ENCODE measurements at regions not wholly inside any gene's neighbourhood (a gene's known extent, or its start where the extent isn't known, plus 50 kb on each side); places are given as distances from the start of the nearest gene placed in this dataset.

GRCh38 chr1:104929280-104929679, 1179.6 kb downstream of the AMY1C start:
- intact Hi-C loops (cut with DNase I; ENCODE audit: low total_unique reads): no loop called here
- no peak for DNase-seq (ENCODE audit: low spot score in 2 of 2)
- no peak overlapping the region for H3K4me3 ChIP-seq (ENCODE audit: low read depth, poor library complexity, severe bottlenecking)
- no peak for TF ChIP-seq POLR2A (IDR thresholded peaks at IDR 0.05)
- TF ChIP-seq CTCF (IDR thresholded peaks at IDR 0.05): no peak
- WGBS, 2 donors: 44 to 84% methylated on average over 1 of the region's 1 CpG

GRCh38 chr1:104932030-104932915, 1182.6 kb downstream of the AMY1C start:
- WGBS, 2 donors: 73 to 75% methylated on average over 8 to 9 of the region's 13 CpGs
- DNase-seq (ENCODE audit: low spot score in 2 of 2): no peak
- intact Hi-C loops (cut with DNase I; ENCODE audit: low total_unique reads): no loop called here
- TF ChIP-seq POLR2A (IDR thresholded peaks at IDR 0.05) (no peak), CTCF (IDR thresholded peaks at IDR 0.05) (no peak)
- no peak overlapping the region for H3K4me3 ChIP-seq (ENCODE audit: low read depth, poor library complexity, severe bottlenecking)

GRCh38 chr1:104932949-104933679, 1183.4 kb downstream of the AMY1C start:
- DNase-seq (ENCODE audit: low spot score in 2 of 2): no peak
- intact Hi-C loops (cut with DNase I; ENCODE audit: low total_unique reads): no loop called here
- no peak overlapping the region for H3K4me3 ChIP-seq (ENCODE audit: low read depth, poor library complexity, severe bottlenecking)
- 81 to 87% methylated on average over 14 of the region's 14 CpGs for WGBS, 2 donors
- TF ChIP-seq POLR2A (IDR thresholded peaks at IDR 0.05) (no peak), CTCF (IDR thresholded peaks at IDR 0.05) (no peak)

GRCh38 chr1:104933846-104934245, 1184.1 kb downstream of the AMY1C start:
- intact Hi-C loops (cut with DNase I; ENCODE audit: low total_unique reads): no loop called here
- TF ChIP-seq CTCF (IDR thresholded peaks at IDR 0.05): no peak
- TF ChIP-seq POLR2A (IDR thresholded peaks at IDR 0.05): no peak
- DNase-seq (ENCODE audit: low spot score in 2 of 2): no peak
- WGBS, 2 donors: 83 to 91% methylated on average over 9 of the region's 9 CpGs
- H3K4me3 ChIP-seq (ENCODE audit: low read depth, poor library complexity, severe bottlenecking): no peak overlapping the region

GRCh38 chr1:104945406-104945805, 1195.7 kb downstream of the AMY1C start:
- intact Hi-C loops (cut with DNase I; ENCODE audit: low total_unique reads): no loop called here
- H3K4me3 ChIP-seq (ENCODE audit: low read depth, poor library complexity, severe bottlenecking): no peak overlapping the region
- no peak for DNase-seq (ENCODE audit: low spot score in 2 of 2)
- TF ChIP-seq POLR2A (IDR thresholded peaks at IDR 0.05) (no peak), CTCF (IDR thresholded peaks at IDR 0.05) (no peak)
- 35% methylated on average over 2 of the region's 2 CpGs for WGBS, 2 donors
